WTC11 (cell line): ENCODE measurements at regions not wholly inside any gene's neighbourhood (a gene's known extent, or its start where the extent isn't known, plus 50 kb on each side); places are given as distances from the start of the nearest gene placed in this dataset.

Experiments
- ATAC-seq: fragments of 200-7000 bp; cut with Tn5 transposase; 2 replicates; pipeline ENCODE4 v1.10.0; 2021; ENCODE audit warnings: mild to moderate bottlenecking, moderate library complexity
- CTCF ChIA-PET: fragments of 300-600 bp; sonication (Branson Sonifier 250); formaldehyde crosslinking; loops from one replicate; lab custom pipeline; 2021; ENCODE audit warnings: antibody characterized with exemption; lab: Charles Lee
- POLR2A ChIA-PET: fragments of 350-600 bp; sonication (Branson Sonifier 250); formaldehyde crosslinking; loops from one replicate; lab custom pipeline; 2021; ENCODE audit warnings: antibody characterized with exemption; lab: Charles Lee
- DNase-seq: peaks from one replicate; pipeline ENCODE4 v3.0.0; 2021; ENCODE audit warnings: low spot score
- H3K27ac Mint-ChIP-seq: 2 replicates; pipeline ENCODE4 v1.8.0; 2021; ENCODE audit warnings: mixed read lengths
- H3K27me3 Mint-ChIP-seq: 2 replicates; pipeline ENCODE4 v1.8.0; 2021; ENCODE audit warnings: low read depth, mild to moderate bottlenecking, moderate library complexity, mixed read lengths
- H3K36me3 Mint-ChIP-seq: 2 replicates; pipeline ENCODE4 v1.8.0; 2021; ENCODE audit warnings: mixed read lengths
- H3K4me1 Mint-ChIP-seq: 2 replicates; pipeline ENCODE4 v1.8.0; 2022; ENCODE audit warnings: mixed read lengths
- H3K4me3 Mint-ChIP-seq: 2 replicates; pipeline ENCODE4 v1.8.0; 2021; ENCODE audit warnings: mild to moderate bottlenecking, moderate library complexity, mixed read lengths
- H3K9me3 Mint-ChIP-seq: 2 replicates; pipeline ENCODE4 v1.8.0; 2021; ENCODE audit warnings: mixed read lengths
- ATF1 ChIP-seq: sonication (generic); formaldehyde crosslinking; IDR thresholded peaks from 2 replicates; pipeline ENCODE4 v1.8.1; 2023; ENCODE audit warnings: mild to moderate bottlenecking, moderate library complexity, missing genetic modification reagents
- ATF6 ChIP-seq: sonication (generic); formaldehyde crosslinking; IDR thresholded peaks from 2 replicates; pipeline ENCODE4 v1.8.1; 2023; ENCODE audit warnings: mild to moderate bottlenecking, missing genetic modification reagents
- E2F5 ChIP-seq: sonication (generic); formaldehyde crosslinking; IDR thresholded peaks from 2 replicates; pipeline ENCODE4 v1.8.1; 2022; ENCODE audit warnings: mild to moderate bottlenecking, moderate library complexity, missing genetic modification reagents
- ERG ChIP-seq: fragments of 250-450 bp; sonication (Bioruptor Pico); IDR thresholded peaks from 2 replicates; pipeline ENCODE4 v1.8.0; 2021; ENCODE audit warnings: mild to moderate bottlenecking
- JAZF1 ChIP-seq: fragments of 250-450 bp; sonication (Bioruptor Pico); IDR thresholded peaks from 2 replicates; pipeline ENCODE4 v1.9.0; 2021; ENCODE audit warnings: moderate library complexity, mild to moderate bottlenecking, inconsistent platforms
- JUN ChIP-seq: sonication (generic); formaldehyde crosslinking; IDR thresholded peaks from 2 replicates; pipeline ENCODE4 v1.8.0; 2023; ENCODE audit warnings: mild to moderate bottlenecking, missing genetic modification reagents
- MYBL2 ChIP-seq: sonication (generic); formaldehyde crosslinking; IDR thresholded peaks from 2 replicates; pipeline ENCODE4 v1.8.1; 2023; ENCODE audit warnings: mild to moderate bottlenecking, moderate library complexity, missing genetic modification reagents
- NR3C1 ChIP-seq: sonication (generic); formaldehyde crosslinking; conservative IDR thresholded peaks from 2 replicates; pipeline ENCODE4 v1.8.1; 2023; ENCODE audit warnings: low read depth, mild to moderate bottlenecking, missing genetic modification reagents
- OVOL2 ChIP-seq: fragments of 250-450 bp; sonication (Bioruptor Pico); IDR thresholded peaks from 2 replicates; pipeline ENCODE4 v1.9.0; 2021; ENCODE audit warnings: mild to moderate bottlenecking, borderline replicate concordance
- PRDM15 ChIP-seq: sonication (generic); formaldehyde crosslinking; IDR thresholded peaks from 2 replicates; pipeline ENCODE4 v1.8.0; 2022; ENCODE audit warnings: missing genetic modification reagents
- SMAD3 ChIP-seq: sonication (generic); formaldehyde crosslinking; IDR thresholded peaks from 2 replicates; pipeline ENCODE4 v1.8.0; 2022; ENCODE audit warnings: missing genetic modification reagents, mild to moderate bottlenecking, borderline replicate concordance
- ZNF512 ChIP-seq: sonication (generic); formaldehyde crosslinking; IDR thresholded peaks from 2 replicates; pipeline ENCODE4 v1.8.1; 2022; ENCODE audit warnings: missing genetic modification reagents, borderline replicate concordance
- TF ChIP-seq, protein P1 (sequence below): fragments of 250-450 bp; sonication (Bioruptor Pico); IDR thresholded peaks from 2 replicates; pipeline ENCODE4 v1.9.0; 2021; ENCODE audit warnings: mild to moderate bottlenecking, borderline replicate concordance
- TF ChIP-seq, protein P2 (sequence below): fragments of 250-450 bp; sonication (Bioruptor Pico); IDR thresholded peaks from 2 replicates; pipeline ENCODE4 v2.1.2; 2022; ENCODE audit warnings: mild to moderate bottlenecking, moderate library complexity
- TF ChIP-seq, protein P3 (sequence below): sonication (generic); formaldehyde crosslinking; IDR thresholded peaks from 2 replicates; pipeline ENCODE4 v1.8.1; 2023; ENCODE audit warnings: mild to moderate bottlenecking, missing genetic modification reagents, moderate library complexity
- TF ChIP-seq, protein P4 (sequence below): sonication (generic); formaldehyde crosslinking; IDR thresholded peaks from 2 replicates; pipeline ENCODE4 v1.8.1; 2023; ENCODE audit warnings: mild to moderate bottlenecking, missing genetic modification reagents, moderate library complexity

- POLR2A ChIA-PET: no interaction called here
- DNase-seq: no peak
- H3K9me3 Mint-ChIP-seq: no peaks in the 10 kb centered on the region
- H3K27me3 Mint-ChIP-seq: peaks cover 30% of the 10 kb centered on the region
- CTCF ChIA-PET: interaction anchor here (0.5 kb wide), 1 partner anchor 1553 kb away, joined by 3 read pairs; no protein-coding TSS in a partner anchor
- H3K27ac Mint-ChIP-seq: no peak overlapping the region
- TF ChIP-seq PRDM15 (CRISPR knock-in tag) (no peak), ZNF512 (CRISPR knock-in tag) (no peak), E2F5 (CRISPR knock-in tag) (no peak), JUN (CRISPR knock-in tag) (no peak)
- no peak overlapping the region for H3K4me3 Mint-ChIP-seq
- no peak for ATAC-seq
- H3K4me1 Mint-ChIP-seq: no peaks in the 10 kb centered on the region
- H3K36me3 Mint-ChIP-seq: no peaks in the 10 kb centered on the region
These were observed 75.3 kb upstream of the IGSF21 start for GRCh38 chr1:18032172-18032859.

GRCh38 chr1:18035145-18035544, 72.5 kb upstream of the IGSF21 start:
- no peak for DNase-seq
- Mint-ChIP-seq H3K27me3 (peaks cover 25% of the 10 kb centered on the region), H3K27ac (no peak overlapping the region), H3K4me3 (no peak overlapping the region), H3K9me3 (no peaks in the 10 kb centered on the region), H3K36me3 (no peaks in the 10 kb centered on the region), H3K4me1 (no peaks in the 10 kb centered on the region)
- ChIA-PET POLR2A (no interaction called here), CTCF (no interaction called here)
- ATAC-seq: no peak
- no peak for TF ChIP-seq ATF6 (CRISPR knock-in tag)
- no peak for TF ChIP-seq JAZF1 (CRISPR knock-in tag)
- no peak for TF ChIP-seq SMAD3
- TF ChIP-seq, protein P1, sequence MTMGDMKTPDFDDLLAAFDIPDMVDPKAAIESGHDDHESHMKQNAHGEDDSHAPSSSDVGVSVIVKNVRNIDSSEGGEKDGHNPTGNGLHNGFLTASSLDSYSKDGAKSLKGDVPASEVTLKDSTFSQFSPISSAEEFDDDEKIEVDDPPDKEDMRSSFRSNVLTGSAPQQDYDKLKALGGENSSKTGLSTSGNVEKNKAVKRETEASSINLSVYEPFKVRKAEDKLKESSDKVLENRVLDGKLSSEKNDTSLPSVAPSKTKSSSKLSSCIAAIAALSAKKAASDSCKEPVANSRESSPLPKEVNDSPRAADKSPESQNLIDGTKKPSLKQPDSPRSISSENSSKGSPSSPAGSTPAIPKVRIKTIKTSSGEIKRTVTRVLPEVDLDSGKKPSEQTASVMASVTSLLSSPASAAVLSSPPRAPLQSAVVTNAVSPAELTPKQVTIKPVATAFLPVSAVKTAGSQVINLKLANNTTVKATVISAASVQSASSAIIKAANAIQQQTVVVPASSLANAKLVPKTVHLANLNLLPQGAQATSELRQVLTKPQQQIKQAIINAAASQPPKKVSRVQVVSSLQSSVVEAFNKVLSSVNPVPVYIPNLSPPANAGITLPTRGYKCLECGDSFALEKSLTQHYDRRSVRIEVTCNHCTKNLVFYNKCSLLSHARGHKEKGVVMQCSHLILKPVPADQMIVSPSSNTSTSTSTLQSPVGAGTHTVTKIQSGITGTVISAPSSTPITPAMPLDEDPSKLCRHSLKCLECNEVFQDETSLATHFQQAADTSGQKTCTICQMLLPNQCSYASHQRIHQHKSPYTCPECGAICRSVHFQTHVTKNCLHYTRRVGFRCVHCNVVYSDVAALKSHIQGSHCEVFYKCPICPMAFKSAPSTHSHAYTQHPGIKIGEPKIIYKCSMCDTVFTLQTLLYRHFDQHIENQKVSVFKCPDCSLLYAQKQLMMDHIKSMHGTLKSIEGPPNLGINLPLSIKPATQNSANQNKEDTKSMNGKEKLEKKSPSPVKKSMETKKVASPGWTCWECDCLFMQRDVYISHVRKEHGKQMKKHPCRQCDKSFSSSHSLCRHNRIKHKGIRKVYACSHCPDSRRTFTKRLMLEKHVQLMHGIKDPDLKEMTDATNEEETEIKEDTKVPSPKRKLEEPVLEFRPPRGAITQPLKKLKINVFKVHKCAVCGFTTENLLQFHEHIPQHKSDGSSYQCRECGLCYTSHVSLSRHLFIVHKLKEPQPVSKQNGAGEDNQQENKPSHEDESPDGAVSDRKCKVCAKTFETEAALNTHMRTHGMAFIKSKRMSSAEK (CRISPR knock-in tag): no peak
- TF ChIP-seq, protein P2, sequence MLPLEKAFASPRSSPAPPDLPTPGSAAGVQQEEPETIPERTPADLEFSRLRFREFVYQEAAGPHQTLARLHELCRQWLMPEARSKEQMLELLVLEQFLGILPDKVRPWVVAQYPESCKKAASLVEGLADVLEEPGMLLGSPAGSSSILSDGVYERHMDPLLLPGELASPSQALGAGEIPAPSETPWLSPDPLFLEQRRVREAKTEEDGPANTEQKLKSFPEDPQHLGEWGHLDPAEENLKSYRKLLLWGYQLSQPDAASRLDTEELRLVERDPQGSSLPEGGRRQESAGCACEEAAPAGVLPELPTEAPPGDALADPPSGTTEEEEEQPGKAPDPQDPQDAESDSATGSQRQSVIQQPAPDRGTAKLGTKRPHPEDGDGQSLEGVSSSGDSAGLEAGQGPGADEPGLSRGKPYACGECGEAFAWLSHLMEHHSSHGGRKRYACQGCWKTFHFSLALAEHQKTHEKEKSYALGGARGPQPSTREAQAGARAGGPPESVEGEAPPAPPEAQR: no peak
- no peak for TF ChIP-seq MYBL2
- no peak for TF ChIP-seq ERG (CRISPR knock-in tag)
- TF ChIP-seq, protein P3, sequence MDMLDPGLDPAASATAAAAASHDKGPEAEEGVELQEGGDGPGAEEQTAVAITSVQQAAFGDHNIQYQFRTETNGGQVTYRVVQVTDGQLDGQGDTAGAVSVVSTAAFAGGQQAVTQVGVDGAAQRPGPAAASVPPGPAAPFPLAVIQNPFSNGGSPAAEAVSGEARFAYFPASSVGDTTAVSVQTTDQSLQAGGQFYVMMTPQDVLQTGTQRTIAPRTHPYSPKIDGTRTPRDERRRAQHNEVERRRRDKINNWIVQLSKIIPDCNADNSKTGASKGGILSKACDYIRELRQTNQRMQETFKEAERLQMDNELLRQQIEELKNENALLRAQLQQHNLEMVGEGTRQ: no peak
- no peak for TF ChIP-seq NR3C1 (CRISPR knock-in tag)
- no peak for TF ChIP-seq ATF1 (CRISPR knock-in tag)
- no peak for TF ChIP-seq OVOL2
- TF ChIP-seq, protein P4, sequence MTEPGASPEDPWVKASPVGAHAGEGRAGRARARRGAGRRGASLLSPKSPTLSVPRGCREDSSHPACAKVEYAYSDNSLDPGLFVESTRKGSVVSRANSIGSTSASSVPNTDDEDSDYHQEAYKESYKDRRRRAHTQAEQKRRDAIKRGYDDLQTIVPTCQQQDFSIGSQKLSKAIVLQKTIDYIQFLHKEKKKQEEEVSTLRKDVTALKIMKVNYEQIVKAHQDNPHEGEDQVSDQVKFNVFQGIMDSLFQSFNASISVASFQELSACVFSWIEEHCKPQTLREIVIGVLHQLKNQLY: no peak
